ENCODE measurements at regions not wholly inside any gene's neighbourhood (a gene's known extent, or its start where the extent isn't known, plus 50 kb on each side); places are given as distances from the start of the nearest gene placed in this dataset.

DNA sequence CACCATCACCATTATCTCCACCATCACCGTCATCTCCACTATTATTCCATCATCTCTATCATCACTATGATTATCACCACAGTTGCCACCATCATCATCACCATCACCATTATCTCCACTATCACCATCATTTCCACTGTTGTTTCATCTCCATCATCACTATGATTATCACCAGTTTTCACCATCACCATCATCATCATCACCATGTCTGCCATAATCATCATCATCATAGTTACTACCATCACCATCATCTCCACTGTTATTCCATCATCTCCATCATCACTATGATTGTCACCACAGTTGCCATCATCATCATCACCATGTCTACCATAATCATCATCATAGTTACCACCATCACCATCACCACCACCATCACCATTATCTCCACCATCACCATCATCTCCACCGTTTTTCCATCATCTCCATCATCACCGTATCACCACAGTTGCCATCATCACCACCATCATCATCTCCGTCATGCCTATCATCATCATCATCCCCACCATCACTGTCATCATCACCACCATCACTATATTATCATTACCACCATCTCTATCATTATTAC lies 264.9 kb downstream of the BRD1 start:
- no peak overlapping the region for H2AFZ ChIP-seq
- no peaks in the 10 kb centered on the region for H3F3A ChIP-seq (ENCODE audit: insufficient read depth)
- TF ChIP-seq EZH2phosphoT487 (IDR thresholded peaks at IDR 0.05; ENCODE audit: insufficient read depth, low read depth) (no peak), EZH2 (IDR thresholded peaks at IDR 0.05; ENCODE audit: insufficient read depth, poor library complexity, severe bottlenecking) (no peak)
- H3K4me1 ChIP-seq (ENCODE audit: insufficient read depth), result no peaks in the 10 kb centered on the region
- in situ Hi-C loops (cut with MboI), result no loop called here
- no peaks in the 10 kb centered on the region for H3K9me3 ChIP-seq (ENCODE audit: low read depth)
- H3K36me3 ChIP-seq (ENCODE audit: low read depth), result no peaks in the 10 kb centered on the region
- no peaks in the 10 kb centered on the region for H4K20me1 ChIP-seq (ENCODE audit: insufficient read depth)
- no peak overlapping the region for H3K27ac ChIP-seq
- no peak for DNase-seq
- H3K27me3 ChIP-seq (replicated peaks; ENCODE audit: insufficient read depth), result no peaks in the 10 kb centered on the region
- H3K9me2 ChIP-seq (ENCODE audit: insufficient read depth), result no peaks in the 10 kb centered on the region
- no peak overlapping the region for H3K9ac ChIP-seq
- no peak overlapping the region for H3K4me3 ChIP-seq
- WGBS, 2 experiments (ENCODE audit: low coverage in 1 of 2, low lambda C conversion rate in 2 of 2, missing lambda C conversion rate in 2 of 2), result 39 to 46% methylated on average over 4 of the region's 4 CpGs
- no peaks in the 10 kb centered on the region for H3K79me2 ChIP-seq (ENCODE audit: insufficient read depth)
- H3K4me2 ChIP-seq (ENCODE audit: unreplicated experiment), result no peak overlapping the region

DNA sequence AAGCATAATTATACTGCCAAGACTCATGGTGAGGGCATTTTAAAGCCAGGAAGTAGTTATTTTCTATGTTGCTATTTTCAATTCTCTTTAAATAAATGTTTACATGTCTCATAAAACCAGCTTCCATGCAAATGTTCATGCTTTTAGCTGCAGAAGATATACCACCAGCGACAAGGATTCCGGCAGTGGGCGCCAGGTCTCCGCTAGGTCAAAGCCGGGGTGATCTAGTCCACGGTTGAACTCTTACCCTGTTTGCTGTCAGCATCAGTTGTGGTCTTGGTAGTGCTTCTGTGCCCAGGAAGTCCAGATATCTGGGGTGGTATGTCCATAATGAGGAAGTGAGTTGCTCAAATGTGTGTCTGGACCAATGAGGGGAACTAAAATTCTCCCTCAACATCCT lies 265.7 kb downstream of the BRD1 start:
- H3K9me2 ChIP-seq (ENCODE audit: insufficient read depth), result no peaks in the 10 kb centered on the region
- DNase-seq, result no peak
- in situ Hi-C loops (cut with MboI), result no loop called here

DNA sequence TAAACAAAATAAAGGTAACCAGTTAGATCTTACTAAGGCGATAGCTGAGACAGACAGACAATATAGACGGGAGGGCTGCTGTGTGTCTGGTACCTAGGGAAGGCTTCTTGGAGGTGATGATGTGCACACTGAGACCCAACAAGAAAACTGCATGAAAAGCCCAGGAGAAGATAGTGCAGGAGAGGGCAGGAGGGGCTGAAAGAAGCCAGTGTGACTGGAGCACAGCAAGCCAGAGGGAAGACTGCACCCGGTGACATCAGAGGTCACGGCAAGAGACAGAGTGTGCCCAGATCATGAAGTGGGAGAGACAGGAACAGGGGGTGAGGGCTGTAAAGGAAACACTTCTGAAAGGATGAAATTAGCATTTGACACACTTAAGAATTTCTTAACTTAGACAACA lies 266.3 kb downstream of the BRD1 start:
- no peaks in the 10 kb centered on the region for H4K20me1 ChIP-seq (ENCODE audit: insufficient read depth)
- H3K9ac ChIP-seq, result no peak overlapping the region
- H3K4me2 ChIP-seq (ENCODE audit: unreplicated experiment), result no peak overlapping the region
- DNase-seq, result no peak
- no peaks in the 10 kb centered on the region for H3K27me3 ChIP-seq (replicated peaks; ENCODE audit: insufficient read depth)
- in situ Hi-C loops (cut with MboI), result no loop called here
- no peaks in the 10 kb centered on the region for H3K4me1 ChIP-seq (ENCODE audit: insufficient read depth)
- 22 to 25% methylated on average over 4 of the region's 4 CpGs for WGBS, 2 experiments (ENCODE audit: low coverage in 1 of 2, low lambda C conversion rate in 2 of 2, missing lambda C conversion rate in 2 of 2)
- H3K9me2 ChIP-seq (ENCODE audit: insufficient read depth), result no peaks in the 10 kb centered on the region
- TF ChIP-seq EZH2phosphoT487 (IDR thresholded peaks at IDR 0.05; ENCODE audit: insufficient read depth, low read depth), result no peak
- no peak for TF ChIP-seq EZH2 (IDR thresholded peaks at IDR 0.05; ENCODE audit: insufficient read depth, poor library complexity, severe bottlenecking)
- no peak overlapping the region for H3K4me3 ChIP-seq
- H3K27ac ChIP-seq, result no peak overlapping the region
- H3K9me3 ChIP-seq (ENCODE audit: low read depth), result no peaks in the 10 kb centered on the region
- H2AFZ ChIP-seq, result no peak overlapping the region
- no peaks in the 10 kb centered on the region for H3K36me3 ChIP-seq (ENCODE audit: low read depth)
- H3F3A ChIP-seq (ENCODE audit: insufficient read depth), result no peaks in the 10 kb centered on the region
- no peaks in the 10 kb centered on the region for H3K79me2 ChIP-seq (ENCODE audit: insufficient read depth)

More for the DNA sequence above, 265.7 kb downstream of the BRD1 start:
- no peaks in the 10 kb centered on the region for H3F3A ChIP-seq (ENCODE audit: insufficient read depth)
- no peak overlapping the region for H2AFZ ChIP-seq
- H3K9ac ChIP-seq, result no peak overlapping the region
- no peak overlapping the region for H3K27ac ChIP-seq
- TF ChIP-seq EZH2 (IDR thresholded peaks at IDR 0.05; ENCODE audit: insufficient read depth, poor library complexity, severe bottlenecking) (no peak), EZH2phosphoT487 (IDR thresholded peaks at IDR 0.05; ENCODE audit: insufficient read depth, low read depth) (no peak)
- WGBS, 2 experiments (ENCODE audit: low coverage in 1 of 2, low lambda C conversion rate in 2 of 2, missing lambda C conversion rate in 2 of 2), result 61 to 66% methylated on average over 6 of the region's 6 CpGs
- H3K4me1 ChIP-seq (ENCODE audit: insufficient read depth), result no peaks in the 10 kb centered on the region
- H3K4me2 ChIP-seq (ENCODE audit: unreplicated experiment), result no peak overlapping the region
- no peak overlapping the region for H3K4me3 ChIP-seq
- no peaks in the 10 kb centered on the region for H3K9me3 ChIP-seq (ENCODE audit: low read depth)
- H3K27me3 ChIP-seq (replicated peaks; ENCODE audit: insufficient read depth), result no peaks in the 10 kb centered on the region
- no peaks in the 10 kb centered on the region for H4K20me1 ChIP-seq (ENCODE audit: insufficient read depth)
- no peaks in the 10 kb centered on the region for H3K36me3 ChIP-seq (ENCODE audit: low read depth)
- H3K79me2 ChIP-seq (ENCODE audit: insufficient read depth), result no peaks in the 10 kb centered on the region

DNA sequence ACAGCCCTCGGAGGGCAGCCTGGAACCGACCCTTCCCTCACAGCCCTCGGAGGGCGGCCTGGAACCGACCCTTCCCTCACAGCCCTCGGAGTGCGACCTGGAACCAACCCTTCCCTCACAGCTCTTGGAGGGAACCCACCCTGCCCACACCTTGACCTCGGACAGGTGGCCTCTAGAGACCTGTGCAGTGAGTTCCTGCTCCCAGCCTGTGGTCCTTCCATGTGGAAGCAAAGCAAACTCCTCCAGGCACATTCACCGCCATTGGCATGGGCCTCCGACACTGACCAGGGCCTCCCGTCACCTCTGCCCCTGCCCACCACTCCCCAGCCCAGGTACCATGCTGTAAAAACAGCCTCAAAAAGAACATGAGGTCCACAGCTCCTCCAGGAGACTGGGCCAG lies 272.1 kb downstream of the BRD1 start:
- no peaks in the 10 kb centered on the region for H4K20me1 ChIP-seq (ENCODE audit: insufficient read depth)
- WGBS, 2 experiments (ENCODE audit: low coverage in 1 of 2, low lambda C conversion rate in 2 of 2, missing lambda C conversion rate in 2 of 2), result 61 to 63% methylated on average over 10 to 11 of the region's 11 CpGs
- H3K4me1 ChIP-seq (ENCODE audit: insufficient read depth), result no peaks in the 10 kb centered on the region
- no peak overlapping the region for H3K9ac ChIP-seq
- no peaks in the 10 kb centered on the region for H3K9me2 ChIP-seq (ENCODE audit: insufficient read depth)
- no peaks in the 10 kb centered on the region for H3K9me3 ChIP-seq (ENCODE audit: low read depth)
- no peaks in the 10 kb centered on the region for H3F3A ChIP-seq (ENCODE audit: insufficient read depth)
- H3K4me2 ChIP-seq (ENCODE audit: unreplicated experiment), result no peak overlapping the region
- no peaks in the 10 kb centered on the region for H3K36me3 ChIP-seq (ENCODE audit: low read depth)
- no peak overlapping the region for H2AFZ ChIP-seq
- no peaks in the 10 kb centered on the region for H3K27me3 ChIP-seq (replicated peaks; ENCODE audit: insufficient read depth)
- no peak for DNase-seq
- H3K4me3 ChIP-seq, result no peak overlapping the region
- in situ Hi-C loops (cut with MboI), result no loop called here
- H3K79me2 ChIP-seq (ENCODE audit: insufficient read depth), result no peaks in the 10 kb centered on the region
- no peak overlapping the region for H3K27ac ChIP-seq
- TF ChIP-seq EZH2 (IDR thresholded peaks at IDR 0.05; ENCODE audit: insufficient read depth, poor library complexity, severe bottlenecking) (no peak), EZH2phosphoT487 (IDR thresholded peaks at IDR 0.05; ENCODE audit: insufficient read depth, low read depth) (no peak)

DNA sequence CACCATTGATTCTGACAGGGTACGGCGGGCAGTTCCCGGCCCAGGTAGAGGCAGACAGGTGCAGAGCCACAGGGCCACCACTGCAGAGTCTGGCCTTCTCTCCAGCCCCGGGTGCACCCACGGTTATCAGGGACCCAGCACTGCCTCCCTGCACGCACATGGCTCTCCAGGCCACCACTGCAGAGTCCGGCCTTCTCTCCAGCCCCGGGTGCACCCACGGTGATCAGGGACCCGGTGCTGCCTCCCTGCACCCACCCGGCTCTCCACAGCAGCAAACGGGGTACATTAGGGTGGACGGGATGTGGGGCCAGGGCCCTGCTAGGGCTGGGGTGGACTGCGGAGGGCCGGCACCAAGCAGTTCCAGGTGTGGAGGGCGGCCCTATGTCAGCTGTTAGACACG lies 272.9 kb downstream of the BRD1 start:
- H3K4me1 ChIP-seq (ENCODE audit: insufficient read depth), result no peaks in the 10 kb centered on the region
- no peak overlapping the region for H3K9ac ChIP-seq
- in situ Hi-C loops (cut with MboI), result no loop called here
- H3K4me2 ChIP-seq (ENCODE audit: unreplicated experiment), result no peak overlapping the region
- no peaks in the 10 kb centered on the region for H3K9me2 ChIP-seq (ENCODE audit: insufficient read depth)
- no peaks in the 10 kb centered on the region for H3K9me3 ChIP-seq (ENCODE audit: low read depth)
- no peak overlapping the region for H3K4me3 ChIP-seq
- no peaks in the 10 kb centered on the region for H3K36me3 ChIP-seq (ENCODE audit: low read depth)
- H3K27ac ChIP-seq, result no peak overlapping the region
- H2AFZ ChIP-seq, result no peak overlapping the region
- H3K27me3 ChIP-seq (replicated peaks; ENCODE audit: insufficient read depth), result no peaks in the 10 kb centered on the region
- no peak for DNase-seq
- no peaks in the 10 kb centered on the region for H3K79me2 ChIP-seq (ENCODE audit: insufficient read depth)
- 43 to 58% methylated on average over 15 to 16 of the region's 17 CpGs for WGBS, 2 experiments (ENCODE audit: low coverage in 1 of 2, low lambda C conversion rate in 2 of 2, missing lambda C conversion rate in 2 of 2)
- no peak for TF ChIP-seq EZH2phosphoT487 (IDR thresholded peaks at IDR 0.05; ENCODE audit: insufficient read depth, low read depth)
- TF ChIP-seq EZH2 (IDR thresholded peaks at IDR 0.05; ENCODE audit: insufficient read depth, poor library complexity, severe bottlenecking), result no peak
- no peaks in the 10 kb centered on the region for H3F3A ChIP-seq (ENCODE audit: insufficient read depth)
- no peaks in the 10 kb centered on the region for H4K20me1 ChIP-seq (ENCODE audit: insufficient read depth)
